Progenitor cell of endocrine pancreas (in vitro differentiated cells): ENCODE measurements at regions not wholly inside any gene's neighbourhood (a gene's known extent, or its start where the extent isn't known, plus 50 kb on each side); places are given as distances from the start of the nearest gene placed in this dataset.
A peak's percentile ranks its signal among the peaks of the same experiment; 100 is the strongest.

Experiments used
- DNase-seq: peaks from one replicate; pipeline ENCODE4 v3.0.0; 2021; ENCODE audit warnings: low spot score; ENCODE audit not compliant: unreplicated experiment
- H3K27ac Mint-ChIP-seq: 2 replicates; pipeline ENCODE4 v1.8.0; 2021; ENCODE audit warnings: mild to moderate bottlenecking, moderate library complexity, mixed read lengths
- H3K27me3 Mint-ChIP-seq: 2 replicates; pipeline ENCODE4 v1.8.0; 2021; ENCODE audit warnings: mixed read lengths
- H3K36me3 Mint-ChIP-seq: 2 replicates; pipeline ENCODE4 v1.8.0; 2022; ENCODE audit warnings: mixed read lengths; ENCODE audit not compliant: insufficient read depth
- H3K4me1 Mint-ChIP-seq: 2 replicates; pipeline ENCODE4 v1.8.0; 2021; ENCODE audit warnings: low read depth, mixed read lengths
- H3K4me3 Mint-ChIP-seq: 2 replicates; pipeline ENCODE4 v1.8.0; 2021; ENCODE audit warnings: low read depth, mild to moderate bottlenecking, moderate library complexity, mixed read lengths
- H3K9me3 Mint-ChIP-seq: 2 replicates; pipeline ENCODE4 v1.8.0; 2021; ENCODE audit warnings: low read depth, mixed read lengths
- TF ChIP-seq, protein P1 (sequence below): fragments of 200-600 bp; sonication (generic); IDR thresholded peaks from one replicate; pipeline ENCODE4 v1.5.0; 2021; ENCODE audit warnings: antibody characterized with exemption, mild to moderate bottlenecking; ENCODE audit not compliant: unreplicated experiment

DNA sequence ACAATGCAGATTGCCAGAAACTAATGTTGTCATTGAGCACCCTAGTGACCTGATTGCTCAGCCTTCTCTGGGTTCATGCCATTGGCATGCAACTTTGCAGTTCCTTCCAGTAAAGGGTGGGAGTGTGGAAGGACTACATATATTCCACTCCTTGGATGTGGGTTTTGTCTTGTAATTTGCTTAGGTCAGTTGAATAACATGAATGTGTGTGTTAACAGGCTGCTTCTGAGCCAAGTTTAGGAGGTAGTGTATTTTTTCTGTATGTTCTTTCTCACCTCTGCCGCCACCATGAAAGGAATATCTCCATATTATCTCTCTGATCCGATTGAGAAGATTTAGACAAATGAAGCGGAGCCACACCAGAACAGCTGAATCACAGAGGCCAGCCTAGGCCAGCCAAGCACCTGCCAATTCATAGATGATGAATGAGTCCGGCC, 1929.6 kb upstream of the CDH6 start:
- Mint-ChIP-seq H3K4me3 (no peak overlapping the region), H3K27ac (no peak overlapping the region), H3K9me3 (no peaks in the 10 kb centered on the region), H3K27me3 (no peaks in the 10 kb centered on the region), H3K4me1 (no peaks in the 10 kb centered on the region), H3K36me3 (no peaks in the 10 kb centered on the region)
- DNase-seq = no peak
- TF ChIP-seq, protein P1, sequence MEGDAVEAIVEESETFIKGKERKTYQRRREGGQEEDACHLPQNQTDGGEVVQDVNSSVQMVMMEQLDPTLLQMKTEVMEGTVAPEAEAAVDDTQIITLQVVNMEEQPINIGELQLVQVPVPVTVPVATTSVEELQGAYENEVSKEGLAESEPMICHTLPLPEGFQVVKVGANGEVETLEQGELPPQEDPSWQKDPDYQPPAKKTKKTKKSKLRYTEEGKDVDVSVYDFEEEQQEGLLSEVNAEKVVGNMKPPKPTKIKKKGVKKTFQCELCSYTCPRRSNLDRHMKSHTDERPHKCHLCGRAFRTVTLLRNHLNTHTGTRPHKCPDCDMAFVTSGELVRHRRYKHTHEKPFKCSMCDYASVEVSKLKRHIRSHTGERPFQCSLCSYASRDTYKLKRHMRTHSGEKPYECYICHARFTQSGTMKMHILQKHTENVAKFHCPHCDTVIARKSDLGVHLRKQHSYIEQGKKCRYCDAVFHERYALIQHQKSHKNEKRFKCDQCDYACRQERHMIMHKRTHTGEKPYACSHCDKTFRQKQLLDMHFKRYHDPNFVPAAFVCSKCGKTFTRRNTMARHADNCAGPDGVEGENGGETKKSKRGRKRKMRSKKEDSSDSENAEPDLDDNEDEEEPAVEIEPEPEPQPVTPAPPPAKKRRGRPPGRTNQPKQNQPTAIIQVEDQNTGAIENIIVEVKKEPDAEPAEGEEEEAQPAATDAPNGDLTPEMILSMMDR = no peak

DNA sequence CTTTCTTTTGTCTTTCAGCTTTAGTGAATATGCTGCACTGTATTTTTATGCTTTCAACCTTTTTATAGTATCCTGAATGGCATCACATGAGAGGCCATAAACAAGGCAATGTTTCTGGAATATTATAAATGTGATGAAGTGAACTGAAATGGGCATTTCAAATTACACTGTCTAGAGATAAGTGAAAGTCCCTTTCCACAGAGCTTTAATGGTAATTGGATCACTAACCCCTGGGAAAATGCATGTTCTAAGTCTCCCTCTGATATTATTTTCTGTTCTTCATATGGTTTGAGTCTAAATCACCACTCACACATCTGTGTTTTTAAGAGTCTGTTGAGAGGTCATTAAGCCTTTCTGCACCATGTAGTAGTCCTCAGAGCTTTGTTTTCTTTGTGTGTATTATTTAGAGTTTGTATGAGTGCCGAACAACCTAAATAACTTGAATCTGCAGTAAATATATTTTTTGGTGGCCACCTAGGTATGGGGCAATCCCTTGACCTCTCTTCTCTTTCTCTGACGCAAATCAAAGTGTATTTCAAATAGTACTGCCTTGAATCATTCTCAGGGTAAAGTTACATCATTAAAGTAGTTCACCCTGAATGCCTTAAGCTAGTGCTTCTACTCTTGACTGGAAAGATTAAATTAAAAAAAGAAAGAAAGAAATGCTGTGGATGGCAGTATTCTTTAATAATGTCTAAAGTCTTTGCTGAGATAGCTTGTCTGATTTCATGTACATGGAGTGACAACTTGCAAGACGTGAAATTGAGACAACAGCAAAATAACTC, 1931.0 kb upstream of the CDH6 start:
- H3K36me3 Mint-ChIP-seq = no peaks in the 10 kb centered on the region
- no peak overlapping the region for H3K4me3 Mint-ChIP-seq
- H3K4me1 Mint-ChIP-seq = no peaks in the 10 kb centered on the region
- TF ChIP-seq, protein P1 = no peak
- no peak overlapping the region for H3K27ac Mint-ChIP-seq
- H3K9me3 Mint-ChIP-seq = no peaks in the 10 kb centered on the region
- H3K27me3 Mint-ChIP-seq = no peaks in the 10 kb centered on the region
- no peak for DNase-seq

DNA sequence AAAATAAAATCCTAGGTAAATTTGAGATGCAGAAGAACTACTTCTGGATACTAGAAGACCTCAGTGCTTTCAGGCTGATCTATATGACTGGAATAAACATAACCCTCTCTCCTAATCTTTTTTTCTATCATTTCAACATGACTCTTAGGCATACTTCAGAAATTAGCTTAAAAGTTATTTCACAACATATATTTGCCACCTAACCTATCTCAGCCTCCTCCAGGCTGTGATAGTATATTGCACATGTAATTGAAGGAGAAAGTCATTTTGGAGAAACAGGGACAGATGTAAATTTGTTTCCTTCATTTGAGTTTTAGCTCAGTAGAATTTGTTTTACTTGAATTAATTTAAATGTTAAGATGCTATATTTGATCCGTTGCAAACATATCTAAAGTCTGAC, 1932.3 kb upstream of the CDH6 start:
- Mint-ChIP-seq H3K36me3 (no peaks in the 10 kb centered on the region), H3K27ac (no peak overlapping the region), H3K27me3 (no peaks in the 10 kb centered on the region), H3K4me1 (no peaks in the 10 kb centered on the region), H3K9me3 (no peaks in the 10 kb centered on the region), H3K4me3 (no peak overlapping the region)
- TF ChIP-seq, protein P1 = no peak
- no peak for DNase-seq

DNA sequence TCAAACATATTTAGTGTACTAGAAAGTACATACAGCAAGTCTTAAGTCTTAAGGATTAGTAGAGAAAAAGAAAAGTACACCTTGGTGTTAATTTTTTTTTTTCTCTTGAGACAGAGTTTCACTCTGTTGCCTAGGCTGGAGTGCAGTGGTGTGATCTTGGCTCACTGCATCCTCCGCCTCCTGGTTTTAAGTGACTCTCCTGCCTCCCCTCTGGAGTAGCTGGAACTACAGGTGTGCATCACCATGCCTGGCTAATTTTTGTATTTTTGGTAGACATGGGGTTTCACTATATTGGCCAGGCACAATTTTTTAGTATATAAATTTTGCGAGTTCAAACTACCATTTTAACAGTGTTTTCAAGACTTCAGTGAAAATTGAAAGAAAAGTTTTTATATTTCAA, 1941.1 kb upstream of the CDH6 start:
- H3K9me3 Mint-ChIP-seq = no peaks in the 10 kb centered on the region
- TF ChIP-seq, protein P1 = peak; percentile 13
- DNase-seq = no peak
- no peak overlapping the region for H3K4me3 Mint-ChIP-seq
- no peaks in the 10 kb centered on the region for H3K27me3 Mint-ChIP-seq
- H3K27ac Mint-ChIP-seq = no peak overlapping the region
- H3K36me3 Mint-ChIP-seq = no peaks in the 10 kb centered on the region
- H3K4me1 Mint-ChIP-seq = peaks cover 5% of the 10 kb centered on the region

DNA sequence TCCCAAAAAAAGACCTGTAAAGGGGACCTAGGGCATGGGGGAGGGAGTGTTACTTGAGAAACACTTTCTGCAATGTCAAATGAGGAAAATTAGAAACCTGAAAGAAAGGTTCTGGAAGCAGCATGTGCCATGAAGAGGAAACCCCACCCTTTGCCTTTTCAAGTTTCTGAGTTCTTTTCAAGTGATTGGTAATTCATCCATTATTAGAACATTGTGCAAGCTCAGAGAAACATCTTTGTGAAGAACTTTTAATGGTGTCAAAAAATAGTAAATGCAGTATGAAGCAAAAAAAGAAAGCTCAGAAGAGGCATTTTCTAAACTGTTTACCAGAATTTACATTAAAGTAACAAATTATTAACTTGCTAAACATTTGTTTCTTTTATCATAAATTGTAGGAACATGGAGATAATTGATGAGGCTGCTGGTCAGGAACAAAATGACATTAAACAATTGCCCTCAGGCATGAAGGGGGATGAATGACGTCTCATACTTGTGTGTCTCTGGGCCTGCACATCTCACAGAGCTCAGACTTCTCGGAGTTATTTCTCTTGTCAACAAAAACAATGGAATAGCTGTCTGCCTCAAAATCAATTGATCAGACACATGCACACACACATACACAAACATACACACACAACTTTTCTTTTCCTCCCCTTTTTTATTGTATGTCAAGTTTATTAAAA, 1946.0 kb upstream of the CDH6 start:
- no peaks in the 10 kb centered on the region for H3K27me3 Mint-ChIP-seq
- no peak for DNase-seq
- TF ChIP-seq, protein P1 = no peak
- no peak overlapping the region for H3K4me3 Mint-ChIP-seq
- no peak overlapping the region for H3K27ac Mint-ChIP-seq
- peaks cover 7% of the 10 kb centered on the region for H3K4me1 Mint-ChIP-seq
- peaks cover 8% of the 10 kb centered on the region for H3K9me3 Mint-ChIP-seq
- H3K36me3 Mint-ChIP-seq = no peaks in the 10 kb centered on the region
